A549 (cell line): ENCODE measurements at regions not wholly inside any gene's neighbourhood (a gene's known extent, or its start where the extent isn't known, plus 50 kb on each side); places are given as distances from the start of the nearest gene placed in this dataset.

ENCODE experiments used
- ATAC-seq, 2 experiments: fragments of 200-7000 bp in 1 of 2; fragments of >200 bp in 1 of 2; cut with Nextera tagmentation in 1 of 2; cut with Tn5 transposase in 1 of 2; 3 replicates each; pipeline versions ENCODE4 v1.8.0 to v1.9.1; 2018 to 2020; ENCODE audit warnings: mild to moderate bottlenecking in 1 of 2, moderate library complexity in 1 of 2
- CTCF ChIA-PET: fragments of 300-600 bp; sonication (Branson Sonifier 250); formaldehyde crosslinking; extraction: SDS; loops from one replicate; lab custom pipeline; 2021; ENCODE audit warnings: antibody characterized with exemption, inconsistent platforms; lab: Yijun Ruan, JAX
- POLR2A ChIA-PET: fragments of 350-600 bp; formaldehyde crosslinking; extraction: SDS; loops from one replicate; lab custom pipeline; 2021; ENCODE audit warnings: antibody characterized with exemption, inconsistent platforms; lab: Yijun Ruan, JAX
- DNase-seq, 2 experiments: peaks; one replicate each; pipeline versions ENCODE4 v3.0.0 to v3.0.0-alpha.2; 2011 to 2016; ENCODE audit warnings: low read depth in 1 of 2, low spot score in 1 of 2
- FAIRE-seq: peaks from 2 replicates; lab custom pipeline; 2011; peaks lifted over from hg19 to GRCh38; lab: Jason Lieb, UNC
- H3K27ac ChIP-seq, 2 experiments: fragments of >200 bp; sonication (Bioruptor Twin); formaldehyde crosslinking; 3 replicates each; pipeline ENCODE4 v1.5.1; 2016 to 2017
- H3K4me1 ChIP-seq: fragments of >200 bp; sonication (Bioruptor Twin); formaldehyde crosslinking; 3 replicates; pipeline ENCODE4 v1.6.1; 2016
- H3K4me2 ChIP-seq: fragments of >200 bp; sonication (Bioruptor Twin); formaldehyde crosslinking; 3 replicates; pipeline ENCODE4 v1.6.1; 2016
- H3K4me3 ChIP-seq: fragments of >200 bp; sonication (Bioruptor Twin); formaldehyde crosslinking; 3 replicates; pipeline ENCODE4 v1.5.1; 2016
- H3K9me3 ChIP-seq: fragments of >200 bp; sonication (Bioruptor Twin); formaldehyde crosslinking; 3 replicates; pipeline ENCODE4 v1.6.1; 2016
- EHF ChIP-seq: fragments of 250-450 bp; sonication (Bioruptor Pico); IDR thresholded peaks from 2 replicates; pipeline ENCODE4 v1.5.0; 2020; ENCODE audit warnings: mild to moderate bottlenecking
- ESRRA ChIP-seq: fragments of 150-350 bp; IDR thresholded peaks from 2 replicates; pipeline ENCODE4 v1.6.1; 2014; ENCODE audit warnings: mild to moderate bottlenecking, low read length, borderline replicate concordance
- FOSL2 ChIP-seq, 2 experiments: fragments of 450-650 bp in 1 of 2; fragments of >200 bp in 1 of 2; sonication (Bioruptor Twin) in 1 of 2; formaldehyde crosslinking; IDR thresholded peaks; 2 replicates each; pipeline versions ENCODE4 v1.5.0 to v1.6.1; 2016 to 2020; ENCODE audit warnings: mild to moderate bottlenecking in 1 of 2, moderate library complexity in 1 of 2
- HDAC2 ChIP-seq: fragments of 200-600 bp; sonication (generic); IDR thresholded peaks from 2 replicates; pipeline ENCODE4 v1.6.1; 2016
- HEYL ChIP-seq: fragments of 250-450 bp; sonication (Bioruptor Pico); IDR thresholded peaks from 2 replicates; pipeline ENCODE4 v1.8.0; 2021; ENCODE audit warnings: mild to moderate bottlenecking, moderate library complexity
- HOXA7 ChIP-seq: fragments of 250-450 bp; sonication (Bioruptor Pico); IDR thresholded peaks from 2 replicates; pipeline ENCODE4 v1.5.0; 2020; ENCODE audit warnings: mild to moderate bottlenecking, moderate library complexity
- HOXB13 ChIP-seq: fragments of 250-450 bp; sonication (Bioruptor Pico); IDR thresholded peaks from 2 replicates; pipeline ENCODE4 v1.5.0; 2020; ENCODE audit warnings: low read depth, mild to moderate bottlenecking, moderate library complexity
- HOXB5 ChIP-seq: fragments of 250-450 bp; sonication (Bioruptor Pico); IDR thresholded peaks from 2 replicates; pipeline ENCODE4 v1.5.0; 2020; ENCODE audit warnings: mild to moderate bottlenecking, moderate library complexity
- JUNB ChIP-seq: fragments of >200 bp; sonication (Bioruptor Twin); formaldehyde crosslinking; IDR thresholded peaks from 2 replicates; pipeline ENCODE4 v1.6.1; 2016
- MAFK ChIP-seq: fragments of 450-650 bp; IDR thresholded peaks from 2 replicates; pipeline ENCODE4 v1.6.1; 2014; ENCODE audit not compliant: partially characterized antibody
- MYC ChIP-seq: IDR thresholded peaks from 2 replicates; pipeline ENCODE4 v1.6.1; 2012; ENCODE audit warnings: mild to moderate bottlenecking, inconsistent platforms, low read length, improper control_type of control experiment, borderline replicate concordance
- NFE2L2 ChIP-seq: fragments of 150-350 bp; conservative IDR thresholded peaks from 2 replicates; pipeline ENCODE4 v1.6.1; 2014; ENCODE audit warnings: low read length
- NR3C1 ChIP-seq: fragments of >200 bp; sonication (Bioruptor Twin); formaldehyde crosslinking; IDR thresholded peaks from 3 replicates; pipeline ENCODE4 v1.6.1; 2017
- PHF8 ChIP-seq: fragments of 200-600 bp; sonication (generic); IDR thresholded peaks from 2 replicates; pipeline ENCODE4 v1.6.1; 2016; ENCODE audit warnings: low read depth, mild to moderate bottlenecking, antibody characterized with exemption, moderate library complexity, borderline replicate concordance
- POLR2AphosphoS2 ChIP-seq: conservative IDR thresholded peaks from 2 replicates; pipeline ENCODE4 v1.6.1; 2012; ENCODE audit warnings: low read length, improper control_type of control experiment, inconsistent platforms
- RFX5 ChIP-seq: fragments of 450-650 bp; IDR thresholded peaks from 2 replicates; pipeline ENCODE4 v1.7.1; 2014; ENCODE audit warnings: antibody characterized with exemption, mild to moderate bottlenecking, moderate library complexity
- ZFP36 ChIP-seq: fragments of 450-650 bp; IDR thresholded peaks from 2 replicates; pipeline ENCODE4 v1.6.1; 2014; ENCODE audit warnings: borderline replicate concordance; ENCODE audit not compliant: partially characterized antibody
- WGBS: methylation state at CpG from one replicate; pipeline ENCODE4 v1.1.6; 2017; ENCODE audit errors: missing lambda C conversion rate; 5-methylcytosine and 5-hydroxymethylcytosine counted together
- TF ChIP-seq, protein P1 (sequence below): fragments of 200-600 bp; sonication (generic); IDR thresholded peaks from 2 replicates; pipeline ENCODE4 v1.6.1; 2016; ENCODE audit warnings: antibody characterized with exemption, mild to moderate bottlenecking, moderate library complexity
- TF ChIP-seq, protein P2 (sequence below): fragments of 250-450 bp; sonication (Bioruptor Pico); IDR thresholded peaks from 2 replicates; pipeline ENCODE4 v1.5.0; 2020; ENCODE audit warnings: low read depth, mild to moderate bottlenecking, moderate library complexity
- TF ChIP-seq, protein P3 (sequence below): IDR thresholded peaks from 2 replicates; pipeline ENCODE4 v1.6.1; 2012
- TF ChIP-seq, protein P4 (sequence below): fragments of 150-350 bp; IDR thresholded peaks from 2 replicates; pipeline ENCODE4 v1.6.1; 2014; ENCODE audit warnings: low read depth, mild to moderate bottlenecking, low read length

DNA sequence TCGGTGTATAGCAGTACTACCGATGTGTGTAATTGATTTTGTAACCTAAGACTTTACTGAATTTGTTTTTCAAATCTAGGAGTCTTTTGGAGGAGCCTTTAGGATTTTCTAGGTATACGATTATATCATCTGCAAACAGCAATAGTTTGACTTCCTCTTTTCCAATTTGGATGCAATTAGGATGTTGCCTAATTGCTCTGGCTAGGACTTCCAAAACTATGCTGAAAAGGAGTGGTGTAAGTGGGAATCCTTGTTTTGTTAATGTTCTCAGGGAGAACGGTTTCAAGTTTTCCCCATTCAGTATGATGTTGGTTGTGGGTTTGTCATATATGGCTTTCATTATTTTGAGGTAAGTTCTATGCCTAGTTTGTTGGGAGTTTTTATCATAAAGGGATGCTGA is 171.6 kb upstream of the PDE3A start:
- TF ChIP-seq ZFP36, result no peak
- TF ChIP-seq HOXB5 (CRISPR knock-in tag), result no peak
- TF ChIP-seq, protein P1, sequence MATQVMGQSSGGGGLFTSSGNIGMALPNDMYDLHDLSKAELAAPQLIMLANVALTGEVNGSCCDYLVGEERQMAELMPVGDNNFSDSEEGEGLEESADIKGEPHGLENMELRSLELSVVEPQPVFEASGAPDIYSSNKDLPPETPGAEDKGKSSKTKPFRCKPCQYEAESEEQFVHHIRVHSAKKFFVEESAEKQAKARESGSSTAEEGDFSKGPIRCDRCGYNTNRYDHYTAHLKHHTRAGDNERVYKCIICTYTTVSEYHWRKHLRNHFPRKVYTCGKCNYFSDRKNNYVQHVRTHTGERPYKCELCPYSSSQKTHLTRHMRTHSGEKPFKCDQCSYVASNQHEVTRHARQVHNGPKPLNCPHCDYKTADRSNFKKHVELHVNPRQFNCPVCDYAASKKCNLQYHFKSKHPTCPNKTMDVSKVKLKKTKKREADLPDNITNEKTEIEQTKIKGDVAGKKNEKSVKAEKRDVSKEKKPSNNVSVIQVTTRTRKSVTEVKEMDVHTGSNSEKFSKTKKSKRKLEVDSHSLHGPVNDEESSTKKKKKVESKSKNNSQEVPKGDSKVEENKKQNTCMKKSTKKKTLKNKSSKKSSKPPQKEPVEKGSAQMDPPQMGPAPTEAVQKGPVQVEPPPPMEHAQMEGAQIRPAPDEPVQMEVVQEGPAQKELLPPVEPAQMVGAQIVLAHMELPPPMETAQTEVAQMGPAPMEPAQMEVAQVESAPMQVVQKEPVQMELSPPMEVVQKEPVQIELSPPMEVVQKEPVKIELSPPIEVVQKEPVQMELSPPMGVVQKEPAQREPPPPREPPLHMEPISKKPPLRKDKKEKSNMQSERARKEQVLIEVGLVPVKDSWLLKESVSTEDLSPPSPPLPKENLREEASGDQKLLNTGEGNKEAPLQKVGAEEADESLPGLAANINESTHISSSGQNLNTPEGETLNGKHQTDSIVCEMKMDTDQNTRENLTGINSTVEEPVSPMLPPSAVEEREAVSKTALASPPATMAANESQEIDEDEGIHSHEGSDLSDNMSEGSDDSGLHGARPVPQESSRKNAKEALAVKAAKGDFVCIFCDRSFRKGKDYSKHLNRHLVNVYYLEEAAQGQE, result no peak
- no peak for TF ChIP-seq HEYL (CRISPR knock-in tag)
- no peak for TF ChIP-seq MAFK
- TF ChIP-seq HDAC2, result no peak
- TF ChIP-seq JUNB, result no peak
- no peak for TF ChIP-seq POLR2AphosphoS2
- TF ChIP-seq RFX5, result no peak
- TF ChIP-seq NR3C1, result no peak
- no peak for TF ChIP-seq ESRRA
- TF ChIP-seq PHF8, result no peak
- no peak for TF ChIP-seq HOXA7 (CRISPR knock-in tag)
- no peak for TF ChIP-seq MYC
- TF ChIP-seq, protein P2, sequence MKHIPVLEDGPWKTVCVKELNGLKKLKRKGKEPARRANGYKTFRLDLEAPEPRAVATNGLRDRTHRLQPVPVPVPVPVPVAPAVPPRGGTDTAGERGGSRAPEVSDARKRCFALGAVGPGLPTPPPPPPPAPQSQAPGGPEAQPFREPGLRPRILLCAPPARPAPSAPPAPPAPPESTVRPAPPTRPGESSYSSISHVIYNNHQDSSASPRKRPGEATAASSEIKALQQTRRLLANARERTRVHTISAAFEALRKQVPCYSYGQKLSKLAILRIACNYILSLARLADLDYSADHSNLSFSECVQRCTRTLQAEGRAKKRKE (CRISPR knock-in tag), result no peak
- TF ChIP-seq, protein P3, sequence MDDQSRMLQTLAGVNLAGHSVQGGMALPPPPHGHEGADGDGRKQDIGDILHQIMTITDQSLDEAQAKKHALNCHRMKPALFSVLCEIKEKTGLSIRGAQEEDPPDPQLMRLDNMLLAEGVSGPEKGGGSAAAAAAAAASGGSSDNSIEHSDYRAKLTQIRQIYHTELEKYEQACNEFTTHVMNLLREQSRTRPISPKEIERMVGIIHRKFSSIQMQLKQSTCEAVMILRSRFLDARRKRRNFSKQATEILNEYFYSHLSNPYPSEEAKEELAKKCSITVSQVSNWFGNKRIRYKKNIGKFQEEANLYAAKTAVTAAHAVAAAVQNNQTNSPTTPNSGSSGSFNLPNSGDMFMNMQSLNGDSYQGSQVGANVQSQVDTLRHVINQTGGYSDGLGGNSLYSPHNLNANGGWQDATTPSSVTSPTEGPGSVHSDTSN, result no peak
- H3K4me2 ChIP-seq, result no peak overlapping the region
- no peak for ATAC-seq
- no peaks in the 10 kb centered on the region for H3K4me1 ChIP-seq
- FAIRE-seq, result no peak
- CTCF ChIA-PET, result no interaction called here
- no peak overlapping the region for H3K4me3 ChIP-seq
- no peak for DNase-seq
- POLR2A ChIA-PET, result no interaction called here
- H3K9me3 ChIP-seq, result 0 out of 3 replicates have a peak, but pooled peaks cover 3% of the 10 kb centered on the region
- no peak overlapping the region for H3K27ac ChIP-seq
- 78% methylated on average over 4 of the region's 4 CpGs for WGBS

DNA sequence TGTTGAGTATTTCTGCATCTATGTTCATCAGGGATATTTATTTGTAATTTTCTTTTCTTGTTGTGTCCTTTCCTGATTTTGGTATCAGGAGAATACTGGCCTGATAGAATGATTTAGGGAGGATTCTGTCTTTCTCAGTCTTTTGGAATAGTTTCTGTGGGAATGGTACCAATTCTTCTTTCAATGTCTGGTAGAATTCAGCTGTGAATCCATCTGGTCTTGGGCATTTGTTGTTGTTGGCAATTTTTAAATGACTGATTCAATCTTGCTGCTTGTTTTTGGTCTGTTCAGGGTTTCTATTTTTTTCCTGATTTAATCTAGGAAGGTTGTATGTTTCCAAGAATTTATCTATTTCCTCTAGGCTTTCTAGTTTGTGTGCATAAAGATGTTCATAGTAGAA is 170.9 kb upstream of the PDE3A start:
- Histone ChIP-seq H3K9me3 (0 out of 3 replicates have a peak, but pooled peaks cover 3% of the 10 kb centered on the region), H3K27ac (no peak overlapping the region), H3K4me1 (no peaks in the 10 kb centered on the region), H3K4me3 (no peak overlapping the region), H3K4me2 (no peak overlapping the region)
- FAIRE-seq, result no peak
- ChIA-PET POLR2A (no interaction called here), CTCF (no interaction called here)
- no peak for ATAC-seq
- TF ChIP-seq HEYL (CRISPR knock-in tag) (no peak), FOSL2 (IDR thresholded peaks at IDR 0.05) (no peak), FOSL2 (CRISPR knock-in tag; IDR thresholded peaks at IDR 0.05) (no peak), ESRRA (no peak), EHF (CRISPR knock-in tag) (no peak), MAFK (no peak), HOXB13 (CRISPR knock-in tag) (no peak), NFE2L2 (no peak)
- TF ChIP-seq, protein P4, sequence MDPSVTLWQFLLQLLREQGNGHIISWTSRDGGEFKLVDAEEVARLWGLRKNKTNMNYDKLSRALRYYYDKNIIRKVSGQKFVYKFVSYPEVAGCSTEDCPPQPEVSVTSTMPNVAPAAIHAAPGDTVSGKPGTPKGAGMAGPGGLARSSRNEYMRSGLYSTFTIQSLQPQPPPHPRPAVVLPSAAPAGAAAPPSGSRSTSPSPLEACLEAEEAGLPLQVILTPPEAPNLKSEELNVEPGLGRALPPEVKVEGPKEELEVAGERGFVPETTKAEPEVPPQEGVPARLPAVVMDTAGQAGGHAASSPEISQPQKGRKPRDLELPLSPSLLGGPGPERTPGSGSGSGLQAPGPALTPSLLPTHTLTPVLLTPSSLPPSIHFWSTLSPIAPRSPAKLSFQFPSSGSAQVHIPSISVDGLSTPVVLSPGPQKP, result no peak
- no peak for DNase-seq
